Mucosa of gallbladder (tissue), 1 donor: ENCODE measurements at regions not wholly inside any gene's neighbourhood (a gene's known extent, or its start where the extent isn't known, plus 50 kb on each side); places are given as distances from the start of the nearest gene placed in this dataset.
"Not testable (repeated sequence)": the region's sequence is repeated elsewhere in the genome, so short reads cannot be mapped to it uniquely, and the experiment has no call there.

Experiments used
- DNase-seq: peaks from one replicate; pipeline ENCODE4 v3.0.0-alpha.2; 2020; ENCODE audit warnings: low spot score
- donor health status: DM: no; HTN: no; CAD: no.

GRCh38 chr18:34942276-34942675 lies 98.9 kb upstream of the MAPRE2 start:
- DNase-seq = no peak

- no peak for DNase-seq
These were observed 98.2 kb upstream of the MAPRE2 start for GRCh38 chr18:34942975-34943374.

DNA sequence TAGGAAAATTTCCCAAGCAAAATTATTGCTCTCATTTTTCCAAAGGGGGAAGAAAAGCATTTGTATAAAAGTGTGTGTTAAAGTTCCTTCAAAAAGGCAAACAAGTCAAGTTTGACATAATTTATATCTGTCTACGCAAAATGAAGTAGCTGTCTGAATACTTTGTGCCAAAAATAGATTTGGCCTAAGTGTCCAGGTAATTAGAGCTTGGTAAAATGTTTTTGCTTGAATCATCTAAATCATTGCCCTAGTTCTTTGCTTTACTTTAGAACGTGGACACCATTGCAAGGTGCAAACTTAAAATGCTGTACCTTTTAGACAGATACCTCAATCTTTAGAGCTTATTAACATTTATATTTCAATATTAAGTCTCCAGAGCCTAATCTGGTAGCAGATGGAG lies 97.6 kb upstream of the MAPRE2 start:
- DNase-seq = no peak

DNA sequence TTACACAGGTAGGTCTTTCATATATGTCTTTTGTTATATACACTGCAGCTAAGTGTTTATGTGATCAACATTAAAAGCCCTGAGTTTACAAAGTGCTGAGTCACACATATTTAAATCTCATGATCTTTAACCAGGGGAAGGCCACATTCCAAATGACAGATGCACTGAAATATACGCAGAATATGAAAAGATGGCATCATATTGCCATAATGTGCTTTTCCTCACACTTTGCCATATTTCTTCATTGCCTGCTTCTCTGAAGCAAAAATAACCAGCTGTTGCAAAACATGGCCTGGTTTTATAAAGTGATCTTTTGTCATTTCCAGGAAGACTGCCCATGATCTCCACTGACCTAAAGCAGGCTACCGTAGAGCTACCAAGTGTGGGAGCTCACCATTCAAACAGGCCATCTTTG lies 93.5 kb upstream of the MAPRE2 start:
- no peak for DNase-seq

GRCh38 chr18:34951625-34952379 lies 89.4 kb upstream of the MAPRE2 start:
- no peak for DNase-seq

DNA sequence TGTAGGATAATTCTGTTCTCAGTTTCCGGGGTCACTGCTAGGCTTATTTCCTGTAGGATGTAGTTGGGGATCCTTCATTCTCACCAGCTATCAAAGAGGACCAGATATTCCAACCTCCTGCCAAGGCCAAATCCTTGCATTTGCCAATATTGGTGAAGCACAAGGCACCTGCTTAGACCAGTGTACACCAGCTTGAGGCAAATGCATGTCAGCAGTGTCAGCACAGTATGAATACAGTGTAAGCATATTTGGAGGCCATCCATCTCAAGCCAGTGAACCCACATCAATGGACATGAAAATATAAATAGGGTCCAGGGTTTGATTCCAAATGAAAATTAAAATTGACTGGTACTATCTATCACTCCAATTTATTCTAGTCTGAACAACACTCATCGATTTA lies 88.0 kb upstream of the MAPRE2 start:
- no peak for DNase-seq

DNA sequence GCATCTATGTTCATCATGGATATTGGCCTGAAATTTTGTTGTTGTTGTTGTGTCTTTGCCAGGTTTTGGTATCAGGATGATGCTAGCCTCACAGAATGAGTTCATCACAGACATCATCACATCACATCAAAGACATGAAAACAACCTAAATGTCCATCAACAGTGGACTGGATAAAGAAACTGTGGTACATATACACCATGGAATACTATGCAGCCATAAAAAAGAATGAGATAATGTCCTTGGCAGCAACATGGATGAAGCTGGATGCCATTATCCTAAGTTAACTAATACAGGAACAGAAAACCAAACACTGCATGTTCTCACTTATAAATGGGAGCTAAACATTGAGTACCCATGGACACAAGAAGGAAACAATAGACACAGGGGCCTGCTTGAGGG lies 85.7 kb upstream of the MAPRE2 start:
- not testable (repeated sequence) for DNase-seq

DNA sequence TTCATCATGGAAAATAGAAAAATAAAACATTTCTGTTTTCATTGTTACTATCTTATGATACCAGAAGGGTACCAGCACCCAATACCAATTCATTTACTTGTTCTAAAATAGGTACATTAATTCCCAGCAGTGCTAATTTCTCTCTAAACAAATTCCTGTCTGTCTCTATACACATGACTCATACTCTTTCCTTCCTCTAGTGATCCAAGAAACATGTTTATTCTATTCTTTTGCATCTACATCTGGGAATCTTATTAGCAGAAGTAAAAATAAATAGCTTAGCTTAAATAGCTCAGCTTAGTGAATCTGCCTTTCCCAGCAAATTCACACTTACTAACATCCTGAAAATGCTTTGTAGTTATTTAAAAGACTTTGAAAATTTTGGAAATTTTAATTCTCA lies 84.5 kb upstream of the MAPRE2 start:
- DNase-seq = no peak

DNA sequence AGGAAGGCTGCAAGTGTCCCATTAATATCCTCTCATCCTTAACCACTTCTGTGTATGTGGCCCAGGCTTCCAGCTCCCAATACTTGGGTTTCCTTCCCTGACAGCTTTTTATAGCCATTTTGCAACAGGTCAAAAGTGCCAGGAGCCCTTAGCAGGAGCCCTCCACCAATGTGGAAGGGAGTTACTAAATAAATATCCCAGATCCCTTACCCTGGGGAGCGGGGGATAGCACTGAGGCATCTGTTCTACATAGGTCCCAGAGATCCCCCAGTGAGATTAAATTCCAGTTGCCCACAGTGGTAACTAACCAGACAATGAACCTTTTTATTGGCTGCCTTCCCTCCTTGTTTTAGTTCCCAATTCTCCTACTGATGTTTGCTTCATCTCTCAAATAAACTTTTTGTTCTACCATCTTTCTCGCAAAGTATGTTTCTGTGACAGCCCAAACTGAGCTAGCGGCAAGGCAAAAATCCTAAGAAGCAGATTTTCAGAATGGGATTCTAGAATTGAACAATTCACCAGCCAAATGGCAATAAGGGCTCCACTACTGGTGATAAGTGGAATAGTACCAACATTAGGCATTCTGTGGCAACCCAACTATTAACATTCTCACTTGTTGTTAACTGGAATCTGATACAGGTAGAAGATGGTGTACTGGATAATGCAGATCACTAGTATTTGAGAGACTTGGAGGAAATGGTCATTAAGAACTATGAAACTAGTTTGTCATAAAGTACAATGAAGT lies 83.9 kb upstream of the MAPRE2 start:
- DNase-seq = no peak

- DNase-seq = no peak
These were observed 83.4 kb upstream of the MAPRE2 start for GRCh38 chr18:34957864-34958259.

GRCh38 chr18:34959211-34959829 lies 81.9 kb upstream of the MAPRE2 start:
- DNase-seq = peak; percentile 31

DNA sequence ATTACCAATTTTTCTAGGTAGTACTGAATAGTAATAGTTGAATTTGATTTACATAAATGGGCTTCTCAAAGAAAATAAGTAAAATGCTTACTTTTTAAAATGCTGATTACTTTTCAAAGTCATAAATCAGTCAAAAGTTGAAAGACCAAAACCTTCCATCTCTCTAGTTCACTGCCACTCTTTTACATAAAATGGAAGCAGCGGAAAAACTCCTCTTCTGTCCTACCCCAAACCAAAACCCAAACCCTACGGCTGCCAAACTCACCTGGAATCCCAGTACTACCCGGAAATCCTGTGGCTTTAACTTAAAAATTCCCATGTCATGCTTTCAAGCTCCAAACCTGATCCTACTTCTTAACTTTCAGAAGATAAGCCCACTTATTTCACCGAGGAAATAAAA lies 81.2 kb upstream of the MAPRE2 start:
- DNase-seq = no peak

- DNase-seq = no peak
These were observed 76.1 kb upstream of the MAPRE2 start for GRCh38 chr18:34965108-34965507.

- no peak for DNase-seq
These were observed 75.6 kb upstream of the MAPRE2 start for GRCh38 chr18:34965566-34965965.

GRCh38 chr18:34970106-34970505 lies 71.1 kb upstream of the MAPRE2 start:
- no peak for DNase-seq

- no peak for DNase-seq
These were observed 69.9 kb upstream of the MAPRE2 start for GRCh38 chr18:34971313-34971712.

DNA sequence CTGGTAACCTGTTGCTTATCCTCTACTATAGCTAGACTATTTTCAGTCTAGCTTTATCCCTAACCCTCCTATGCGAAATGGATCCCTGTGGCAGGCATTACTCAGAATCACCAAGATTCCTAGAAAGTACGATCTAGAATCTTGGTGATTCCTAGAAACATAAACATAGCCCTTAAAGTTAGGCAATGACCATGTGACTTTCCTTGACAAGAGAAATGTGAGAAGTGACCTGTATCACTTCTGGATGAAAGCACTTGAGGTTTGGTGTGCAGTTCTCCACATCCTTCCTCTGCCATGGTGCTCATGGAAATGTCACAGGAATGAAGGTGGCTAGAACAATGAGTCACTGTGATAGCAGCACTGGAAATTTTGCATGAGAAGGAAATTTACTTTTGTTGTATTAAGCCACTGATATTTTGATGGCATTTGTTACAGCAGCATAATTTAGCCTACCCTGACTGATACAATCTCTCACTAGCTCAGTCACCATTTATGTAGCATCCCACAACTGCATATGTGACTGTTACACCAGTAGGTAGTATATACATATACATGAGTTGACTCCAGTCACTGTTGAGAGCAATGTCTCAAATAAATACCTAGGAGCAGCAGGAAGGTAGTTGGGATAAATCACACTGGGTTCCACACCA lies 68.3 kb upstream of the MAPRE2 start:
- DNase-seq = no peak

DNA sequence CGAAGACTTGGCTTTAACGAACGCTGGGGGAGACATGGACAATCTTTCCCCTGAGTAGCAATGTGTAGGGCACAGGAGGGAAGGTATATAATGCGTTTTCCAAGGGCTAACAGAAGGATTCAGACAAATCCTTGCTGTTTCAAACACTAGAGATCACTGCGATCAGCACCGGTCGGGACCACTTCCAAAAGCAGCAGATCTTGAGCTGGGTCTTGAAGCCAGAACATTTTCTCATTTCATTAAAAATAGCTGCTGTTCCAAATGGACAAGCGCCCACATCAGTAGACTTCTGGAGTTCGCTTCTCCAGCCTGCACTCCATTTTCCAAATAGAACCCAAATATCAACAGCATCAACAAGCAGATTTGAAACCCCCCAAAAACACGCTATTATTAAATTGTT lies 65.1 kb upstream of the MAPRE2 start:
- no peak for DNase-seq

GRCh38 chr18:34976534-34976898 lies 64.7 kb upstream of the MAPRE2 start:
- DNase-seq = no peak

DNA sequence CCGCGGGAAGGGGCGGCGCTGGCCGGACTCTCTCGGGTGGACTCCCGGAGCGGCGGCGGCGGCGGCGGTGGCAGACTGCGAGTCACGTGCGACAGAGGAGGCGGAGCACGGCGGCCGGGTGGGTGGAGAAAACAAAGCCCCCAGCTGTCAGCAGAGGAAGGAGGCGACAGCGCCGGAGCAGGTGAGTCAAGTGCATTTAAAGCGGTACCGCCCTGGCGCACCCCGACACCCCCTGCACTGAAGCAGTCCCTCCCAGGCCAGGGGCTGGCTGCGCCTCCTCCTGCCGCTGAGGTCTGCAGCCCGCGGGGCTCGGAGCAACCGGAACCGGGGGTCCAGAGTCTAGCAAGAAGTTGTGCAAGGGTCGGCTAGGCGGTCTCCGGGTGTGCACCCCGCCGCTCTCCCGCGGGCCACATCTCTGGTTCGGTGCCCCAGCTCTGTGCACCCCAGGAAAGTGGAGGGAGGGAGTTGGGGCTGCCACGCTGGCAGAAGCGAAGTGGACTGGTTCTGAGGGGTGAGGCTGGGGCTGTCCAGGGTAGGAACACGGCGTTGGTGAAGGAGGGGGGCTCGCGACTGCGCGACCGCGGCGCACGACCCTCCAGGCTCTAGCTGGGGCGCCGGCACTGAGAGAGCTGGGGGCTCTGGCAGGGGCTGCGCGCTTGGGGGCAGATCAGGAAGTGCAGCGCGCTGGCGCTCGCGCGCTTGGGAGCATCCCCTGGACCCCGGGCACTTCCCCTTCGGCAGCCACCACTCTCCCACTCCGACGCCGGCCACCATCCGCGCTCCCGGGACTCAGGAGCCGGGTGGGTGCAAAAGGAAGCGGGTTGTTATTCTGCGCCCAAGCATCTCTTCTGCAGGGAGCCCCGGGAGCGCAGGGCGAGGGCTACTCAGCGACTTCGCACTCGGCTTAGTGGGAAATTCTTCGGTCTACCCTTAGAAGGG lies 64.0 kb upstream of the MAPRE2 start:
- DNase-seq = peak; percentile 88

- peak; percentile 74 for DNase-seq
These were observed 63.2 kb upstream of the MAPRE2 start for GRCh38 chr18:34977838-34978532.
